ENCODE measurements at regions not wholly inside any gene's neighbourhood (a gene's known extent, or its start where the extent isn't known, plus 50 kb on each side); places are given as distances from the start of the nearest gene placed in this dataset.
A peak's percentile ranks its signal among the peaks of the same experiment; 100 is the strongest.

DNA sequence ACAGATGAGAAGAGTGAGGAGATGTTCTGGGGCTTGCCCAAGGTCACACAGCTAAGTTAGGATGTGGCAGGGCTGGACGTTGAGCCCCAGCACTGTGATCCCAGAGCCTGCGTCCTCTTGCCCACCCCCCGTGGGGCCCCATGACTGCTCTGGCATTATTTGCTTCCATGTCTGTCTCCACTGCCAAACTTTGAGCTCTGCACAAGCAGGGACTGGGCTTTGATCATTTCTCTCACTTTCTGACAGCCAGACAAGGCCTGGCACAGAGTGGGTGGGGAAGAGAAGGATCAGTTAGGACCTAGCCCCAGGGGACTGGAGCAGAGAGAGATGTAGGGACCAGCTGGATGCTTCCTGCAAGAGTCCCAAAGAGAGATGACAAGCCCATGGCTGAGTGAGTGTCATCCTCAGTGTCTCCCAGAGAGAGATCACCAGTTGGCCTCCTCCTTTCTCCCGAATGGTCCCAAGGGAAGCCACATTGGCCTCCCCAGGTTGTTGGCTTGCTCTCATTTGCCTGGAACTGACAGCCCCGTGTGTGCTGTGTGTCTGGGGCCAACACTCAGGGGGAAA lies 126.7 kb upstream of the PWP1 start (continued):
- TF ChIP-seq ZNF670 (CRISPR knock-in tag; IDR thresholded peaks at IDR 0.05; ENCODE audit: borderline replicate concordance) (no peak), EEA1 (CRISPR knock-in tag; IDR thresholded peaks at IDR 0.05; ENCODE audit: borderline replicate concordance) (no peak), SOX13 (IDR thresholded peaks at IDR 0.05) (0 out of 2 replicates have a peak, but pooled peaks have one; percentile 27), SOX13 (CRISPR knock-in tag; conservative IDR thresholded peaks at IDR 0.05 in 1 of 2, IDR thresholded peaks at IDR 0.05 in 1 of 2) (peak in 1 of 2 experiments; percentile 74; a peak in 2 of 4 replicates), ZNF225 (CRISPR knock-in tag; IDR thresholded peaks at IDR 0.05) (no peak), GTF2F1 (IDR thresholded peaks at IDR 0.05; ENCODE audit: low read length) (no peak), ZNF3 (CRISPR knock-in tag; IDR thresholded peaks at IDR 0.05) (no peak), PHF21A (CRISPR knock-in tag; IDR thresholded peaks at IDR 0.05) (no peak; the same call in 1 of the 2 replicates), ZNF644 (CRISPR knock-in tag; IDR thresholded peaks at IDR 0.05; ENCODE audit: low read depth) (peak; percentile 90; the same call in 1 of the 2 replicates), MTA3 (CRISPR knock-in tag; IDR thresholded peaks at IDR 0.05) (no peak), PLRG1 (conservative IDR thresholded peaks at IDR 0.05) (no peak), DNMT3B (CRISPR knock-in tag; conservative IDR thresholded peaks at IDR 0.05) (no peak), KAT2B (IDR thresholded peaks at IDR 0.05; ENCODE audit: borderline replicate concordance, low read depth, low read length) (no peak), ARID2 (CRISPR knock-in tag; IDR thresholded peaks at IDR 0.05; ENCODE audit: borderline replicate concordance) (no peak), GTF3A (CRISPR knock-in tag; conservative IDR thresholded peaks at IDR 0.05) (no peak), ZNF260 (CRISPR knock-in tag; IDR thresholded peaks at IDR 0.05; ENCODE audit: borderline replicate concordance, low read depth) (no peak), NPAS2 (CRISPR knock-in tag; IDR thresholded peaks at IDR 0.05; ENCODE audit: borderline replicate concordance) (no peak), NFATC3 (CRISPR knock-in tag; IDR thresholded peaks at IDR 0.05) (no peak), ZNF790 (CRISPR knock-in tag; IDR thresholded peaks at IDR 0.05; ENCODE audit: borderline replicate concordance) (no peak), SPEN (CRISPR knock-in tag; IDR thresholded peaks at IDR 0.05; ENCODE audit: low read depth) (peak; percentile 39; the same call in 1 of the 2 replicates), FOXA1 (IDR thresholded peaks at IDR 0.05) (no peak), FOXA1 (CRISPR knock-in tag; IDR thresholded peaks at IDR 0.05) (peak; percentile 47; the same call in 1 of the 2 replicates), ZNF720 (CRISPR knock-in tag; IDR thresholded peaks at IDR 0.05) (no peak), BORCS8-MEF2B (CRISPR knock-in tag; IDR thresholded peaks at IDR 0.05) (peak; percentile 54; the same call in 1 of the 2 replicates), MBNL3 (CRISPR knock-in tag; conservative IDR thresholded peaks at IDR 0.05) (no peak), U2AF1 (optimal IDR thresholded peaks at IDR 0.05; ENCODE audit: low read depth, low read length) (peak; percentile 52)
- TF ChIP-seq, protein P1, sequence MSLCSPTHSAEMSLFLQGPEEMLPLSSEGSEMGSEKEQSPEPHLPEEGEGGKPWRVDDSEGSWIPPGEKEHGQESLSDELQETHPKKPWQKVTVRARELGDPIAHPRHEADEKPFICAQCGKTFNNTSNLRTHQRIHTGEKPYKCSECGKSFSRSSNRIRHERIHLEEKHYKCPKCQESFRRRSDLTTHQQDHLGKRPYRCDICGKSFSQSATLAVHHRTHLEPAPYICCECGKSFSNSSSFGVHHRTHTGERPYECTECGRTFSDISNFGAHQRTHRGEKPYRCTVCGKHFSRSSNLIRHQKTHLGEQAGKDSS (CRISPR knock-in tag; IDR thresholded peaks at IDR 0.05; ENCODE audit: borderline replicate concordance, low read depth), result no peak
- TF ChIP-seq, protein P2, sequence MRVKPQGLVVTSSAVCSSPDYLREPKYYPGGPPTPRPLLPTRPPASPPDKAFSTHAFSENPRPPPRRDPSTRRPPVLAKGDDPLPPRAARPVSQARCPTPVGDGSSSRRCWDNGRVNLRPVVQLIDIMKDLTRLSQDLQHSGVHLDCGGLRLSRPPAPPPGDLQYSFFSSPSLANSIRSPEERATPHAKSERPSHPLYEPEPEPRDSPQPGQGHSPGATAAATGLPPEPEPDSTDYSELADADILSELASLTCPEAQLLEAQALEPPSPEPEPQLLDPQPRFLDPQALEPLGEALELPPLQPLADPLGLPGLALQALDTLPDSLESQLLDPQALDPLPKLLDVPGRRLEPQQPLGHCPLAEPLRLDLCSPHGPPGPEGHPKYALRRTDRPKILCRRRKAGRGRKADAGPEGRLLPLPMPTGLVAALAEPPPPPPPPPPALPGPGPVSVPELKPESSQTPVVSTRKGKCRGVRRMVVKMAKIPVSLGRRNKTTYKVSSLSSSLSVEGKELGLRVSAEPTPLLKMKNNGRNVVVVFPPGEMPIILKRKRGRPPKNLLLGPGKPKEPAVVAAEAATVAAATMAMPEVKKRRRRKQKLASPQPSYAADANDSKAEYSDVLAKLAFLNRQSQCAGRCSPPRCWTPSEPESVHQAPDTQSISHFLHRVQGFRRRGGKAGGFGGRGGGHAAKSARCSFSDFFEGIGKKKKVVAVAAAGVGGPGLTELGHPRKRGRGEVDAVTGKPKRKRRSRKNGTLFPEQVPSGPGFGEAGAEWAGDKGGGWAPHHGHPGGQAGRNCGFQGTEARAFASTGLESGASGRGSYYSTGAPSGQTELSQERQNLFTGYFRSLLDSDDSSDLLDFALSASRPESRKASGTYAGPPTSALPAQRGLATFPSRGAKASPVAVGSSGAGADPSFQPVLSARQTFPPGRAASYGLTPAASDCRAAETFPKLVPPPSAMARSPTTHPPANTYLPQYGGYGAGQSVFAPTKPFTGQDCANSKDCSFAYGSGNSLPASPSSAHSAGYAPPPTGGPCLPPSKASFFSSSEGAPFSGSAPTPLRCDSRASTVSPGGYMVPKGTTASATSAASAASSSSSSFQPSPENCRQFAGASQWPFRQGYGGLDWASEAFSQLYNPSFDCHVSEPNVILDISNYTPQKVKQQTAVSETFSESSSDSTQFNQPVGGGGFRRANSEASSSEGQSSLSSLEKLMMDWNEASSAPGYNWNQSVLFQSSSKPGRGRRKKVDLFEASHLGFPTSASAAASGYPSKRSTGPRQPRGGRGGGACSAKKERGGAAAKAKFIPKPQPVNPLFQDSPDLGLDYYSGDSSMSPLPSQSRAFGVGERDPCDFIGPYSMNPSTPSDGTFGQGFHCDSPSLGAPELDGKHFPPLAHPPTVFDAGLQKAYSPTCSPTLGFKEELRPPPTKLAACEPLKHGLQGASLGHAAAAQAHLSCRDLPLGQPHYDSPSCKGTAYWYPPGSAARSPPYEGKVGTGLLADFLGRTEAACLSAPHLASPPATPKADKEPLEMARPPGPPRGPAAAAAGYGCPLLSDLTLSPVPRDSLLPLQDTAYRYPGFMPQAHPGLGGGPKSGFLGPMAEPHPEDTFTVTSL (CRISPR knock-in tag; IDR thresholded peaks at IDR 0.05; ENCODE audit: borderline replicate concordance), result peak; percentile 80; the same call in 1 of the 2 replicates
